H1 (cell line): ENCODE measurements at regions not wholly inside any gene's neighbourhood (a gene's known extent, or its start where the extent isn't known, plus 50 kb on each side); places are given as distances from the start of the nearest gene placed in this dataset.

ENCODE experiments used
- HDAC6 ChIP-seq: IDR thresholded peaks from one replicate; pipeline ENCODE4 v1.7.1; 2012; ENCODE audit warnings: low read depth, mild to moderate bottlenecking, inconsistent platforms, low read length, moderate library complexity
- MAFK ChIP-seq: IDR thresholded peaks from 2 replicates; pipeline ENCODE4 v1.6.1; 2012; ENCODE audit warnings: low read depth, mild to moderate bottlenecking, improper control_type of control experiment, low read length
- POU5F1 ChIP-seq: IDR thresholded peaks from 2 replicates; pipeline ENCODE4 v1.6.1; 2011; ENCODE audit warnings: low read depth, mild to moderate bottlenecking, low read length, moderate library complexity
- SIX5 ChIP-seq: IDR thresholded peaks from 2 replicates; pipeline ENCODE4 v1.6.1; 2011; ENCODE audit warnings: mild to moderate bottlenecking, low read depth, low read length
- TBP ChIP-seq: IDR thresholded peaks from 2 replicates; pipeline ENCODE4 v1.6.1; 2011; ENCODE audit warnings: low read depth, low read length, improper control_type of control experiment

DNA sequence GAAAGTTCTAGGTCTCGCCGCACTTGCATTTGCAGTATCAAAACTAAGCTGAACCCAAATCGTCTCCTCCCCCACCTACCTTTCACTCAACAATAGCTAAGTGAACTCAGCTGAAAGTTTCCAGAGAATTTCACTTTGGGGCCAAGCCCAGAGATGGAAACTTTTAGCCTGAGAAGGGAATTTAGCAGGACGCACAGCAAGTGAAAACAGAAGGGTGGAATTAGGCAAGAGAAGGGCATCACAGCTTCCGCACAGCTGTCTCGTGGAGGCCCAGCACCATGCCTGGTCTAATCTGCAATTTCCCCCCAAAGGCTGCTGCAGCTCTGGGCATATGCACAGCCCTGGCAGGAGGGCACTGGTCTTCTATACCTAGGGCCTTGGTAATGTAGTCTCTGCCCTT lies 262.0 kb downstream of the TNS1 start (continued):
- TF ChIP-seq POU5F1 (no peak), SIX5 (no peak), TBP (no peak), MAFK (no peak), HDAC6 (no peak)
